Ecto neural progenitor cell (in vitro differentiated cells): ENCODE measurements at regions not wholly inside any gene's neighbourhood (a gene's known extent, or its start where the extent isn't known, plus 50 kb on each side); places are given as distances from the start of the nearest gene placed in this dataset.
"Not testable (repeated sequence)": the region's sequence is repeated elsewhere in the genome, so short reads cannot be mapped to it uniquely, and the experiment has no call there.

Experiments
- DNase-seq: peaks from one replicate; pipeline ENCODE4 v3.0.0-alpha.2; 2018; ENCODE audit warnings: low spot score

- DNase-seq = peak; percentile 88
Measured at GRCh38 chr16:85202631-85203461, 90.6 kb upstream of the CIBAR2 start.

GRCh38 chr16:85203462-85203813, 91.2 kb upstream of the CIBAR2 start:
- DNase-seq = no peak

- DNase-seq = no peak
Measured at GRCh38 chr16:85204242-85205010, 92.2 kb upstream of the CIBAR2 start.

- not testable (repeated sequence) for DNase-seq
Measured at GRCh38 chr16:85205257-85205656, 93.0 kb upstream of the CIBAR2 start.

GRCh38 chr16:85205747-85206471, 93.6 kb upstream of the CIBAR2 start:
- DNase-seq = no peak

GRCh38 chr16:85206472-85207356, 94.4 kb upstream of the CIBAR2 start:
- no peak for DNase-seq

- no peak for DNase-seq
Measured at GRCh38 chr16:85207357-85207921, 95.2 kb upstream of the CIBAR2 start.

GRCh38 chr16:85208181-85208580, 95.9 kb upstream of the CIBAR2 start:
- DNase-seq = no peak

GRCh38 chr16:85208643-85209520, 96.6 kb upstream of the CIBAR2 start:
- no peak for DNase-seq

GRCh38 chr16:85209526-85210121, 97.4 kb upstream of the CIBAR2 start:
- no peak for DNase-seq

GRCh38 chr16:85210423-85211169, 98.3 kb upstream of the CIBAR2 start:
- no peak for DNase-seq

- no peak for DNase-seq
Measured at GRCh38 chr16:85211271-85211801, 99.1 kb upstream of the CIBAR2 start.

- DNase-seq = no peak
Measured at GRCh38 chr16:85213926-85214675, 101.8 kb upstream of the CIBAR2 start.

- DNase-seq = no peak
Measured at GRCh38 chr16:85215478-85216118, 103.3 kb upstream of the CIBAR2 start.

- DNase-seq = no peak
Measured at GRCh38 chr16:85216522-85217375, 104.5 kb upstream of the CIBAR2 start.

- no peak for DNase-seq
Measured at GRCh38 chr16:85220125-85220839, 108.0 kb upstream of the CIBAR2 start.
